ENCODE measurements at regions not wholly inside any gene's neighbourhood (a gene's known extent, or its start where the extent isn't known, plus 50 kb on each side); places are given as distances from the start of the nearest gene placed in this dataset.

DNA sequence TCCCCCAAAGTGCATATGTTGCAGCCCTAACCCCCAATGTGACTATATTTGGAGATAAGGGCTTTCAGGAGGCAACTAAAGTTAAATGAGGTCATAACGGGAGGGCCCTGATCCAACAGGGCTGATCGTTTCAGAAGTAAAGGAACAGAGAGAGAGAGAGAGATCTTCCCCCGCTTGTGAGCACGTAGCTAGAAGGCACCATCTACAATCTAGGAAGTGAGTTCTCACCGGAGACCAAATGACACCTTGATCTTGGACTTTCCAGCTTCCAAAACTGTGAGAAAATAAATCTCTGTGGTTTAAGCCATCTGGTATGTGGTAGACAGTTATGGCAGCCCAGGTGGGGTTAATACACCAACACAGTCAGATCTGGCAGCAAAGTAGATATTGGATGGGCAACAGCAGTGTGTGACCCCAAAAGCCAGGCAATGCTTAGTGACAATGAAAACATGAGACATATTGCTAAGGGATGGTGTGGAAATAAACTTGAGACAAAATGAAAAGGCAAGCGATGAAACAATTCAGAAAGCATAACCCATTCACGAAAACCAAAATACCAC lies 147.2 kb upstream of the GSC start:
- TF ChIP-seq, protein P1, sequence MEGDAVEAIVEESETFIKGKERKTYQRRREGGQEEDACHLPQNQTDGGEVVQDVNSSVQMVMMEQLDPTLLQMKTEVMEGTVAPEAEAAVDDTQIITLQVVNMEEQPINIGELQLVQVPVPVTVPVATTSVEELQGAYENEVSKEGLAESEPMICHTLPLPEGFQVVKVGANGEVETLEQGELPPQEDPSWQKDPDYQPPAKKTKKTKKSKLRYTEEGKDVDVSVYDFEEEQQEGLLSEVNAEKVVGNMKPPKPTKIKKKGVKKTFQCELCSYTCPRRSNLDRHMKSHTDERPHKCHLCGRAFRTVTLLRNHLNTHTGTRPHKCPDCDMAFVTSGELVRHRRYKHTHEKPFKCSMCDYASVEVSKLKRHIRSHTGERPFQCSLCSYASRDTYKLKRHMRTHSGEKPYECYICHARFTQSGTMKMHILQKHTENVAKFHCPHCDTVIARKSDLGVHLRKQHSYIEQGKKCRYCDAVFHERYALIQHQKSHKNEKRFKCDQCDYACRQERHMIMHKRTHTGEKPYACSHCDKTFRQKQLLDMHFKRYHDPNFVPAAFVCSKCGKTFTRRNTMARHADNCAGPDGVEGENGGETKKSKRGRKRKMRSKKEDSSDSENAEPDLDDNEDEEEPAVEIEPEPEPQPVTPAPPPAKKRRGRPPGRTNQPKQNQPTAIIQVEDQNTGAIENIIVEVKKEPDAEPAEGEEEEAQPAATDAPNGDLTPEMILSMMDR (IDR thresholded peaks at IDR 0.05; ENCODE audit: low read depth, low read length) = no peak
- H3K4me3 ChIP-seq (replicated peaks in 1 of 2; ENCODE audit: low read depth in 2 of 2, low read length in 2 of 2) = no peak overlapping the region
- no peak for DNase-seq (ENCODE audit: low read depth in 2 of 2)

DNA sequence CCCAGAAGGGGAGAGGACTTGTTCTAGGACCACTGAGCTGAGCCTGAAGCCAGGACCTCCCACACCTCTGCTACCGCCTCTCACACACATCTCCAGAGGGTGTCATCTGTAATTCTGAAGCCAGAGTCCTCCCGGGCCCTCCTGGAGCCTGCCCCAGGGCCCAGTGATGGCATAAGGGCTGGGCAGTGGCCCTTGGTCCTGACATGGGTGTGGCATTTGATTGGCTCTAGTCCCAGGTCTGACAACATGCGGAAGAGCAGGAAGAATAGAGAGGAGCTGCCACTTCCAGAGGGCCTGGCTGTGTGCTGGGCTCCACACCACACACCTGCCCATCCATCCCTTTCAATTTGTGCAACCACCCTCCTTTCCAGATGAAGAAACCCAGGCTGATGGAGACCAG lies 144.3 kb upstream of the GSC start:
- no peak for DNase-seq (ENCODE audit: low read depth in 2 of 2)
- TF ChIP-seq, protein P1 (IDR thresholded peaks at IDR 0.05; ENCODE audit: low read depth, low read length) = no peak
- no peak overlapping the region for H3K4me3 ChIP-seq (replicated peaks in 1 of 2; ENCODE audit: low read depth in 2 of 2, low read length in 2 of 2)

DNA sequence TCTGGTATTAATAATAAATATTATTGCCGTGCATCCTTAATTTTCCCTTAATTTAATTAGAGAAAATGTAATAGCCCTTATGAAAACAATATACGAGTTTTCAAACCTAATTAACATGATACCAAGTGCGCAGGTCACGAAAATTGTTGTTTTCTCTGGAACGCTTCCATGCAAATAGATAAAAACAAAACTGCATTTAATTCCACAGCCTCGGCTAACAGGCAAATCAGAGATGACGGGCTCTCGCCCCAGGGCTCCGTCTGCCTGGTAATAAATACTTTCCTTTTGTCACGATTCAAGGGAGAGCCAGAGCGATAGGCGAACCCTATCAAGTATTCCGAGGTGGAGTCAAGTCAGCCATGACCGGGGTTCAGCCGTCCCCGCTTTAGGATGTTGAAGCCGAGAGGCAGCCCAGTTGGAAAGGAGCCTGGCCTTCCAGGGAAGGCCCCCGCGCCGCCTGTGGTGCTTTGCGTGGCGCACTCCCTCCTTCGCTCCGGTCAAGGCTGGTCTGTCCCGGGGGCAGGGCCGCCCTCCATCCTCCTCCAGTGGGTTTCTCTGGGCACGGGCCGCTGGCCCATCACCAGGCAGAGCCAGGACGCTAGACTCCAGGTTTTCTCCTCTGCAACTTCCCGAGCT lies 137.8 kb upstream of the GSC start:
- TF ChIP-seq, protein P1 (IDR thresholded peaks at IDR 0.05; ENCODE audit: low read depth, low read length) = no peak
- no peak overlapping the region for H3K4me3 ChIP-seq (replicated peaks in 1 of 2; ENCODE audit: low read depth in 2 of 2, low read length in 2 of 2)
- DNase-seq (ENCODE audit: low read depth in 2 of 2) = peak in 1 of 2 donors; percentile 0

DNA sequence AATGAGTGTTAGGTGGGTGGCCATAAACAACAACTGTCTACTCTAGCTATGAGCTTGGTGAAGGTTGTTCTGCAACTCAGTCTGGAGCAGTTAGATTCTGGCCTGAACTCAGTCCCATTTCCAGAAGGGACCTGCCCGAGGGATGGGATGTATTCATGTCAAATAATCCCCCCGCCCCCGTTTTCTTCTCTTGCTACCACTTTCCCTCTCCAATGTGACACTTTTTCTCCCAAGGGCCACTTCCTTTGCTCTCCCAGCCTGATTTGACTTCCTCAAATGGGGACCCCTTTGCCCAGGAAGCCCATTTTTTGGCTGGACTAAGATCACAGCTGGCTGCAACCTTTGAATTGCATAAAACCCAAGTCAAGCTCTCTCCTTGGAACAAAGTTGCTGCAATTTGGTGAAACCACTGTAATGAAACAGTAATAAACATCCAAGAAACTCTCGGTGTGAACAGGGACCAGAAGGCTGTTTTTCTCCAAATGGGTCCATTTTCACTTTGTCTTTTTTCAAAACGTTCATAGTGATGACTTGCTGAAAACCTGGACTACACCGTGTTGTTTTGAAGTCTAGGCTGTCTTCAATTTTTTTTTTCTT lies 137.2 kb upstream of the GSC start:
- no peak overlapping the region for H3K4me3 ChIP-seq (replicated peaks in 1 of 2; ENCODE audit: low read depth in 2 of 2, low read length in 2 of 2)
- no peak for DNase-seq (ENCODE audit: low read depth in 2 of 2)
- TF ChIP-seq, protein P1 (IDR thresholded peaks at IDR 0.05; ENCODE audit: low read depth, low read length) = no peak

DNA sequence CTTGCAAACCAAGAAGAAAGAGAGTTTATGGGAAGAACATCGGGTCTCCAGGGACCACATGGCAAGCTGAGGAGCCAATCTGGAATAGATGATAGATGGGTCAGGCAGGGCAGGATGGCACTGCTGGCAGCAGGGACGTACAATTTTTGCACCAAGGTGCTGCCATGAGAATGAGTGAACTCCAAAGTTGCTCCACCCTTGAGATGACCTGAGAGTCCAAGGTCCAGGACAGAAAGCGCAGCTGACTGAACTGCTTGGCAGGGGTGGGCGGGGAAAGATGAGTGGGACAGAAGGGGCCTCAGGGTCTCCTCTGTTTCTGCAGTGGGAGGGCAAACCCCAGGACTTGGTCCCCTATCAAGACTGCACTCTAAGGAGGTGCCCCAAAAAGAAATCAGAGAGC lies 136.7 kb upstream of the GSC start:
- no peak for DNase-seq (ENCODE audit: low read depth in 2 of 2)
- no peak overlapping the region for H3K4me3 ChIP-seq (replicated peaks in 1 of 2; ENCODE audit: low read depth in 2 of 2, low read length in 2 of 2)
- TF ChIP-seq, protein P1 (IDR thresholded peaks at IDR 0.05; ENCODE audit: low read depth, low read length) = no peak

DNA sequence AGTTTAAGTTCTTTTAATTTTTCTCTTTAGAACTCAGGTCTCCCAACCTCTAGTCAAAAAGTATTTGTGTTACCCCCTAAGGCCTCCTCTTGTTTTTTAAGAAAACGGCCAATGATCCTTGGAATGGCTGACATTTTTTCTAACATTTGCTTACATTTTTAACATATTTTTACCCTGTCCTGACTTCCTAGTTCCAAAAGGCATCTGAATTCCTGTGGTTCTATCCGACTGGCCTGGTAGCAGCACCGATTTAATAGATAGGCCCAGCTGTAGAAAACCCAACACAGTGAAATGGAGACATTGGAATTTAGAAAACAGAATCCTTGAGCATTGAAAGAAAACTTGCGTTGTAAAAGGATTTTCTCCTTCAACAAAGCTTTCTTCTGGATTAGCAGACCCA lies 134.7 kb upstream of the GSC start:
- peak; percentile 7 to 18 for DNase-seq (ENCODE audit: low read depth in 2 of 2)
- no peak overlapping the region for H3K4me3 ChIP-seq (replicated peaks in 1 of 2; ENCODE audit: low read depth in 2 of 2, low read length in 2 of 2)
- TF ChIP-seq, protein P1 (IDR thresholded peaks at IDR 0.05; ENCODE audit: low read depth, low read length) = no peak
